Upper lobe of right lung (tissue), 1 donor: ENCODE measurements at regions not wholly inside any gene's neighbourhood (a gene's known extent, or its start where the extent isn't known, plus 50 kb on each side); places are given as distances from the start of the nearest gene placed in this dataset.

Source experiments
- ATAC-seq: fragments of 200-7000 bp; cut with Tn5 transposase; one replicate; pipeline ENCODE4 v1.9.1; 2020; ENCODE audit warnings: mild to moderate bottlenecking, moderate library complexity
- DNase-seq: peaks from one replicate; pipeline ENCODE4 v3.0.0-alpha.2; 2020
- H3K27ac ChIP-seq: fragments of 200-600 bp; one replicate; pipeline ENCODE4 v1.8.0; 2022
- H3K27me3 ChIP-seq: fragments of 200-600 bp; one replicate; pipeline ENCODE4 v1.8.0; 2022; ENCODE audit warnings: mild to moderate bottlenecking
- H3K36me3 ChIP-seq: fragments of 200-600 bp; one replicate; pipeline ENCODE4 v1.8.0; 2022
- H3K4me1 ChIP-seq: fragments of 200-600 bp; one replicate; pipeline ENCODE4 v1.8.0; 2022
- H3K4me3 ChIP-seq: fragments of 200-600 bp; one replicate; pipeline ENCODE4 v1.8.0; 2022; ENCODE audit warnings: mild to moderate bottlenecking
- H3K9me3 ChIP-seq: fragments of 200-600 bp; one replicate; pipeline ENCODE4 v1.8.0; 2022
- intact Hi-C: fragments of 100-400 bp; cut with DNase I; formaldehyde crosslinking; loops from one replicate; pipeline ENCODE4 v1.11.0; 2022
- TF ChIP-seq, protein P1 (sequence below): fragments of 200-600 bp; IDR thresholded peaks from one replicate; pipeline ENCODE4 v1.8.0; 2022; ENCODE audit warnings: antibody characterized with exemption
- donor health status: DM: no; HTN: yes; CAD: no; lungs with severe emphysema.

DNA sequence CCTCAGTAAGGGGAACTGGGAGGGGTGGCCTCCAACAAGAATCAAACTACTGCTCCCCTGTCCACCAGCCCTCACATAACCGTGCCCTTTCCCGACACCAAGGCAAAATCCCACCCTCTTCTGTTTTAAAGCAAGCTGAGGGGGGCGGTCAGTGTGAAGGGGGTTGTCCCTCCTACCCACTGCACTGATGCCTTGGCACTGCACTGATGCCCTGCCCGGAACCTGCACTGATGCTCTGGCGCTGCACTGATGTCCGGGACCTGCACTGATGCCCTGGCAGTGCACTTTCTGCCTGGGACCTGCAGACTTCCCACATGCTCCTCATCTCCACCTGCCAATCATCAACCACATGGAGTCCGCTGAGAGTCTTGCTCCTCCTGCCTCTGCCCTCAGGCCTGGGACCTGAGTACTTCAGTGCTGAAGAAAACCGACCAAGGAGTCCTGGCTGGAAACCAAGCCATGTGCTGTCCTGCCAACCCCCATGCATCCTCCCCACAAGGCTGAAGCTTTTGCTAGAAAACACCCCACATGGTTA, 179.5 kb downstream of the SMAD2 start:
- Histone ChIP-seq H3K27me3 (peaks cover 10% of the 10 kb centered on the region), H3K4me3 (no peak overlapping the region), H3K4me1 (no peaks in the 10 kb centered on the region), H3K27ac (no peak overlapping the region), H3K9me3 (no peaks in the 10 kb centered on the region), H3K36me3 (no peaks in the 10 kb centered on the region)
- DNase-seq, result no peak
- TF ChIP-seq, protein P1, sequence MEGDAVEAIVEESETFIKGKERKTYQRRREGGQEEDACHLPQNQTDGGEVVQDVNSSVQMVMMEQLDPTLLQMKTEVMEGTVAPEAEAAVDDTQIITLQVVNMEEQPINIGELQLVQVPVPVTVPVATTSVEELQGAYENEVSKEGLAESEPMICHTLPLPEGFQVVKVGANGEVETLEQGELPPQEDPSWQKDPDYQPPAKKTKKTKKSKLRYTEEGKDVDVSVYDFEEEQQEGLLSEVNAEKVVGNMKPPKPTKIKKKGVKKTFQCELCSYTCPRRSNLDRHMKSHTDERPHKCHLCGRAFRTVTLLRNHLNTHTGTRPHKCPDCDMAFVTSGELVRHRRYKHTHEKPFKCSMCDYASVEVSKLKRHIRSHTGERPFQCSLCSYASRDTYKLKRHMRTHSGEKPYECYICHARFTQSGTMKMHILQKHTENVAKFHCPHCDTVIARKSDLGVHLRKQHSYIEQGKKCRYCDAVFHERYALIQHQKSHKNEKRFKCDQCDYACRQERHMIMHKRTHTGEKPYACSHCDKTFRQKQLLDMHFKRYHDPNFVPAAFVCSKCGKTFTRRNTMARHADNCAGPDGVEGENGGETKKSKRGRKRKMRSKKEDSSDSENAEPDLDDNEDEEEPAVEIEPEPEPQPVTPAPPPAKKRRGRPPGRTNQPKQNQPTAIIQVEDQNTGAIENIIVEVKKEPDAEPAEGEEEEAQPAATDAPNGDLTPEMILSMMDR, result no peak
- intact Hi-C loops, result no loop called here
- ATAC-seq, result no peak

DNA sequence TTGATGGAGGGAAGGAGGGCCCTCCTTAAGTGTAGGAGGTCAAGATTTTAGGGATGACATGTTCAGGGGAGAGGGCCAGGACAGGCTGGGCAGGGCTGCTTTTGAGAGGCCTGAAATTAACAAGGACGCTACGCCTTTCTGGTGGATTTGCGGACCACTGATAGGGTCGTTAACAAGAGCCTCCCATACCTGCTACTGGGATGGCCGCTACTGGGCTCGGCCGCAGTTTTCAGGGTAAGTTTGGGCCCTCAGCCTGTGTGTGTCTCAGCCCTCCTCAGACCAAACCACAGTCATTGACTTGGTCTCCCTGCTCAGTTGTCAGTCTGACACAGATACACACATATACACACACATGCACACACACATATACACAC, 180.9 kb downstream of the SMAD2 start:
- intact Hi-C loops, result no loop called here
- H3K4me1 ChIP-seq, result no peaks in the 10 kb centered on the region
- H3K27me3 ChIP-seq, result peaks cover 10% of the 10 kb centered on the region
- TF ChIP-seq, protein P1, result no peak
- H3K36me3 ChIP-seq, result no peaks in the 10 kb centered on the region
- H3K9me3 ChIP-seq, result no peaks in the 10 kb centered on the region
- H3K4me3 ChIP-seq, result no peak overlapping the region
- H3K27ac ChIP-seq, result no peak overlapping the region
- ATAC-seq, result no peak
- no peak for DNase-seq

GRCh38 chr18:47748847-47749599, 181.4 kb downstream of the SMAD2 start:
- Histone ChIP-seq H3K4me1 (no peaks in the 10 kb centered on the region), H3K4me3 (peak overlapping the region; percentile 40), H3K27me3 (peaks cover 10% of the 10 kb centered on the region), H3K9me3 (no peaks in the 10 kb centered on the region), H3K27ac (no peak overlapping the region), H3K36me3 (no peaks in the 10 kb centered on the region)
- TF ChIP-seq, protein P1, result peak; percentile 100
- DNase-seq, result peak; percentile 88
- intact Hi-C loops, result no loop called here
- ATAC-seq, result peak; percentile 98

GRCh38 chr18:47748093-47748796, 182.2 kb downstream of the SMAD2 start:
- Histone ChIP-seq H3K4me3 (no peak overlapping the region), H3K9me3 (no peaks in the 10 kb centered on the region), H3K27ac (no peak overlapping the region), H3K4me1 (no peaks in the 10 kb centered on the region), H3K36me3 (no peaks in the 10 kb centered on the region), H3K27me3 (peaks cover 10% of the 10 kb centered on the region)
- no peak for DNase-seq
- TF ChIP-seq, protein P1, result no peak
- no peak for ATAC-seq
- intact Hi-C loops, result no loop called here

DNA sequence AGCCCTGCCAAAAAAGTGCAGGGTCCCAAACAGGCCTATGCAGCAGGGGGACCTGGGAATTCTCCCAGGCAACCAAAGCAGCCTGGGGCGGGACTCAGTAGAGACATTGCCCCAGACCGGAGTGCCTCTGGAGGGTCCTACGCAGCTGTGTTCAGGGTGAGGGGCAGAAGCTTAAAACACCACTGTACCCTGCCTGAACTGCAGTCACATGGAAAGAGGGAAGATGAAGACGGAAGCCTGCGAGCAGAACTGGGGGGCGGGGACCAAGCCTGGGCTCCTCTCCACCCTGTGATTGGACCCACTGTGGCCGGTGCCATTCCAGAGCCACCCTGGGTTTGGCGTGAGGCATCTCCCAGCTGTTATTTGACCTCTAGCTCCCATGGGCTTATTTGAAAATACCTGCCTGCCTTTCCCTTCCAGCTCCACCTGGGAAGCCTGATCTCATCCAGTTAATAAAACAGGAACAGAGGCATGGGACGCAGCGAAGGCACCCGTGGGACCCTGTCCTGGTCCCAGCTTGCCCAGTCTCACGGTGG, 183.1 kb downstream of the SMAD2 start:
- H3K27me3 ChIP-seq, result peaks cover 10% of the 10 kb centered on the region
- intact Hi-C loops, result no loop called here
- H3K9me3 ChIP-seq, result no peaks in the 10 kb centered on the region
- no peak for DNase-seq
- H3K27ac ChIP-seq, result no peak overlapping the region
- no peaks in the 10 kb centered on the region for H3K4me1 ChIP-seq
- no peak for ATAC-seq
- TF ChIP-seq, protein P1, result no peak
- H3K4me3 ChIP-seq, result no peak overlapping the region
- H3K36me3 ChIP-seq, result no peaks in the 10 kb centered on the region
